Panc1 (cell line): ENCODE measurements at regions not wholly inside any gene's neighbourhood (a gene's known extent, or its start where the extent isn't known, plus 50 kb on each side); places are given as distances from the start of the nearest gene placed in this dataset.

Experiments
- ATAC-seq: fragments of 200-7000 bp; cut with Tn5 transposase; 2 replicates; pipeline ENCODE4 v1.9.1; 2020; ENCODE audit warnings: mild to moderate bottlenecking, moderate library complexity
- BruUV-seq: library from RNA; stranded (reverse); fragments of 400-500 nt; replicated peaks from 2 replicates; lab custom pipeline; 2021; lab: Mats Ljungman, UMichigan
- CTCF ChIA-PET: fragments of 300-600 bp; sonication (Branson Sonifier 250); formaldehyde crosslinking; loops from one replicate; lab custom pipeline; 2022; ENCODE audit warnings: antibody characterized with exemption; lab: Charles Lee
- POLR2A ChIA-PET: fragments of 300-600 bp; sonication (Branson Sonifier 250); formaldehyde crosslinking; loops from one replicate; lab custom pipeline; 2022; ENCODE audit warnings: antibody characterized with exemption; lab: Charles Lee
- DNase-seq: peaks from one replicate; pipeline ENCODE4 v3.0.0-alpha.2; 2010; ENCODE audit warnings: low read depth, low spot score
- H3K27ac ChIP-seq: 2 replicates; pipeline ENCODE4 v1.5.1; 2011; ENCODE audit warnings: mild to moderate bottlenecking, low read length, inconsistent platforms
- H3K27me3 ChIP-seq: fragments of 200-500 bp; sonication (Bioruptor generic); 2 replicates; pipeline ENCODE4 v1.6.0; 2014; ENCODE audit warnings: low read length, inconsistent platforms; ENCODE audit not compliant: control insufficient read depth, insufficient read depth
- H3K36me3 ChIP-seq: fragments of 200-500 bp; sonication (Bioruptor generic); 2 replicates; pipeline ENCODE4 v1.5.1; 2014; ENCODE audit warnings: inconsistent platforms, mild to moderate bottlenecking, low read length, moderate library complexity; ENCODE audit not compliant: control insufficient read depth, insufficient read depth
- H3K4me1 ChIP-seq: 2 replicates; pipeline ENCODE4 v1.5.1; 2011; ENCODE audit warnings: inconsistent platforms, mild to moderate bottlenecking, low read length, moderate library complexity; ENCODE audit not compliant: control insufficient read depth, insufficient read depth
- H3K4me3 ChIP-seq, 2 experiments: 2 replicates each; pipeline ENCODE4 v1.5.1; 2011 to 2012; ENCODE audit warnings: low read depth in 2 of 2, low read length in 2 of 2, mild to moderate bottlenecking in 2 of 2, inconsistent platforms in 1 of 2, moderate library complexity in 1 of 2
- H3K9me3 ChIP-seq: fragments of 200-500 bp; sonication (Bioruptor generic); 2 replicates; pipeline ENCODE4 v1.5.1; 2014; ENCODE audit warnings: low read depth, mild to moderate bottlenecking, inconsistent platforms, low read length, moderate library complexity; ENCODE audit not compliant: control insufficient read depth, insufficient read depth
- POLR2AphosphoS5 ChIP-seq: IDR thresholded peaks from 2 replicates; pipeline ENCODE4 v1.6.1; 2012; ENCODE audit warnings: mild to moderate bottlenecking, low read depth, low read length, moderate library complexity
- SIN3A ChIP-seq: IDR thresholded peaks from 2 replicates; pipeline ENCODE4 v1.6.1; 2012; ENCODE audit warnings: low read depth, mild to moderate bottlenecking, low read length, moderate library complexity, borderline replicate concordance; ENCODE audit not compliant: insufficient read depth
- TCF7L2 ChIP-seq: IDR thresholded peaks from 2 replicates; pipeline ENCODE4 v1.6.1; 2011; ENCODE audit warnings: mild to moderate bottlenecking, low read depth, low read length, inconsistent platforms
- in situ Hi-C: cut with HindIII; loops from 2 replicates; pipeline ENCODE4 v1.10.0; 2016; ENCODE audit warnings: low sequenced_read_pairs, low pct_unique_long_range_greater_than_20kb
- intact Hi-C: fragments of 100-400 bp; cut with micrococcal nuclease; formaldehyde crosslinking; loops from one replicate; pipeline ENCODE4 v1.10.0; 2022; ENCODE audit not compliant: unreplicated experiment
- TF ChIP-seq, protein P1 (sequence below), 2 experiments: IDR thresholded peaks; 2 replicates each; pipeline ENCODE4 v1.6.1; 2011 to 2012; ENCODE audit warnings: low read depth in 2 of 2, control low read depth in 1 of 2, low read length in 1 of 2, mild to moderate bottlenecking in 1 of 2, moderate library complexity in 1 of 2; ENCODE audit not compliant: insufficient read depth in 1 of 2
- TF ChIP-seq, protein P2 (sequence below): fragments of 450-650 bp; IDR thresholded peaks from 2 replicates; pipeline ENCODE4 v1.5.1; 2017; ENCODE audit warnings: mild to moderate bottlenecking

DNA sequence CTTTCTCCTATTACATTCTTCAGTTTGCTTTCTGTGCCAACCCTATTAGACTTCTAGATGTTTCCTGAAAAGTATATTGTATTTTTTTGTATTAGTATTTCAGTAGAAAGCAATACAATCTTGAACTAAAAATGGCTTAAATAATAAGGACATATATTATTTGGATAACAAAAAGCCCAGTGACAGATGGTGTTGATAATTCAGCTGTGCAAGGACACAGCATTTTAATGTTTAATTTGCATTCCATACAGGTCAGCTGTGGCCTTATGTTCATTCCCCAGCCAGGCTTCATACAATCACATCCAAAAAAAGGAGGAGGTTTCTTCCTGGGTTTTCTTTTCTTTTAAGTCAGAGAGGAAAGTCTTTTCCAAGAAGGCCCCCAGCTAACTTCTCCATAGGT lies 236.9 kb downstream of the CD109 start:
- no peaks in the 10 kb centered on the region for H3K27me3 ChIP-seq
- POLR2A ChIA-PET, result no interaction called here
- DNase-seq (no peak), ATAC-seq (no peak)
- CTCF ChIA-PET, result no interaction called here
- H3K9me3 ChIP-seq, result no peaks in the 10 kb centered on the region
- BruUV-seq, result no TSS peak
- H3K4me3 ChIP-seq, result no peak overlapping the region
- in situ Hi-C loops, result no loop called here
- no peak overlapping the region for H3K27ac ChIP-seq
- TF ChIP-seq, protein P1, sequence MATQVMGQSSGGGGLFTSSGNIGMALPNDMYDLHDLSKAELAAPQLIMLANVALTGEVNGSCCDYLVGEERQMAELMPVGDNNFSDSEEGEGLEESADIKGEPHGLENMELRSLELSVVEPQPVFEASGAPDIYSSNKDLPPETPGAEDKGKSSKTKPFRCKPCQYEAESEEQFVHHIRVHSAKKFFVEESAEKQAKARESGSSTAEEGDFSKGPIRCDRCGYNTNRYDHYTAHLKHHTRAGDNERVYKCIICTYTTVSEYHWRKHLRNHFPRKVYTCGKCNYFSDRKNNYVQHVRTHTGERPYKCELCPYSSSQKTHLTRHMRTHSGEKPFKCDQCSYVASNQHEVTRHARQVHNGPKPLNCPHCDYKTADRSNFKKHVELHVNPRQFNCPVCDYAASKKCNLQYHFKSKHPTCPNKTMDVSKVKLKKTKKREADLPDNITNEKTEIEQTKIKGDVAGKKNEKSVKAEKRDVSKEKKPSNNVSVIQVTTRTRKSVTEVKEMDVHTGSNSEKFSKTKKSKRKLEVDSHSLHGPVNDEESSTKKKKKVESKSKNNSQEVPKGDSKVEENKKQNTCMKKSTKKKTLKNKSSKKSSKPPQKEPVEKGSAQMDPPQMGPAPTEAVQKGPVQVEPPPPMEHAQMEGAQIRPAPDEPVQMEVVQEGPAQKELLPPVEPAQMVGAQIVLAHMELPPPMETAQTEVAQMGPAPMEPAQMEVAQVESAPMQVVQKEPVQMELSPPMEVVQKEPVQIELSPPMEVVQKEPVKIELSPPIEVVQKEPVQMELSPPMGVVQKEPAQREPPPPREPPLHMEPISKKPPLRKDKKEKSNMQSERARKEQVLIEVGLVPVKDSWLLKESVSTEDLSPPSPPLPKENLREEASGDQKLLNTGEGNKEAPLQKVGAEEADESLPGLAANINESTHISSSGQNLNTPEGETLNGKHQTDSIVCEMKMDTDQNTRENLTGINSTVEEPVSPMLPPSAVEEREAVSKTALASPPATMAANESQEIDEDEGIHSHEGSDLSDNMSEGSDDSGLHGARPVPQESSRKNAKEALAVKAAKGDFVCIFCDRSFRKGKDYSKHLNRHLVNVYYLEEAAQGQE (IDR thresholded peaks at IDR 0.05; ENCODE audit: insufficient read depth in 1 of 2, low read depth in 2 of 2, low read length in 1 of 2), result no peak
- no peak for TF ChIP-seq SIN3A
- TF ChIP-seq, protein P2, sequence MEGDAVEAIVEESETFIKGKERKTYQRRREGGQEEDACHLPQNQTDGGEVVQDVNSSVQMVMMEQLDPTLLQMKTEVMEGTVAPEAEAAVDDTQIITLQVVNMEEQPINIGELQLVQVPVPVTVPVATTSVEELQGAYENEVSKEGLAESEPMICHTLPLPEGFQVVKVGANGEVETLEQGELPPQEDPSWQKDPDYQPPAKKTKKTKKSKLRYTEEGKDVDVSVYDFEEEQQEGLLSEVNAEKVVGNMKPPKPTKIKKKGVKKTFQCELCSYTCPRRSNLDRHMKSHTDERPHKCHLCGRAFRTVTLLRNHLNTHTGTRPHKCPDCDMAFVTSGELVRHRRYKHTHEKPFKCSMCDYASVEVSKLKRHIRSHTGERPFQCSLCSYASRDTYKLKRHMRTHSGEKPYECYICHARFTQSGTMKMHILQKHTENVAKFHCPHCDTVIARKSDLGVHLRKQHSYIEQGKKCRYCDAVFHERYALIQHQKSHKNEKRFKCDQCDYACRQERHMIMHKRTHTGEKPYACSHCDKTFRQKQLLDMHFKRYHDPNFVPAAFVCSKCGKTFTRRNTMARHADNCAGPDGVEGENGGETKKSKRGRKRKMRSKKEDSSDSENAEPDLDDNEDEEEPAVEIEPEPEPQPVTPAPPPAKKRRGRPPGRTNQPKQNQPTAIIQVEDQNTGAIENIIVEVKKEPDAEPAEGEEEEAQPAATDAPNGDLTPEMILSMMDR, result no peak
- TF ChIP-seq POLR2AphosphoS5, result no peak
- TF ChIP-seq TCF7L2, result no peak
- intact Hi-C loops, result no loop called here
- H3K4me1 ChIP-seq, result no peaks in the 10 kb centered on the region
- no peaks in the 10 kb centered on the region for H3K36me3 ChIP-seq

DNA sequence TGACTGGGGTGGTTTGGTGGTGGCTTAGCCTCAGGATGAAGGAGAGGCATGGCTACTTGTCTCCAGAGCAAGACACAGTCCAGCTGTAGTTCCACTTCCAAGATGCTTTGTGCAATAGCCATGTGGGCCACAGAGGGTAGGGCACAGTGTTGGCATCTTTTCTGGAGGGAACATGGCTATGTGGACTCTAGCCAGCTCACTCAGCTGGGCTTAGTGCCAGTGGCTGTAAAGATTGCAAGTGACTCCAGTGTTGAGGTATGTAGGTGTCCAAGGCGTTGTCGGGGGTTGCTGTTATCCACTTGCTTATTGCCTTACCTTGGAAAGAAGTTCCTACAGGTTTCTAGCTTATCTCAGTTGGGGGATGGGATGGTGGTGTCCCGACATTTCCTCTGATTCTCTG lies 233.4 kb downstream of the CD109 start:
- no peaks in the 10 kb centered on the region for H3K27me3 ChIP-seq
- in situ Hi-C loops, result no loop called here
- H3K9me3 ChIP-seq, result no peaks in the 10 kb centered on the region
- no peak for DNase-seq
- TF ChIP-seq, protein P1 (IDR thresholded peaks at IDR 0.05; ENCODE audit: insufficient read depth in 1 of 2, low read depth in 2 of 2, low read length in 1 of 2), result no peak
- no peak for TF ChIP-seq TCF7L2
- TF ChIP-seq POLR2AphosphoS5, result no peak
- TF ChIP-seq, protein P2, result no peak
- no peak for TF ChIP-seq SIN3A
- POLR2A ChIA-PET, result no interaction called here
- H3K36me3 ChIP-seq, result no peaks in the 10 kb centered on the region
- ATAC-seq, result no peak
- no peaks in the 10 kb centered on the region for H3K4me1 ChIP-seq
- no peak overlapping the region for H3K4me3 ChIP-seq
- H3K27ac ChIP-seq, result no peak overlapping the region
- no TSS peak for BruUV-seq
- CTCF ChIA-PET, result no interaction called here
- intact Hi-C loops, result no loop called here
